GM23338 (cell line): ENCODE measurements at regions not wholly inside any gene's neighbourhood (a gene's known extent, or its start where the extent isn't known, plus 50 kb on each side); places are given as distances from the start of the nearest gene placed in this dataset.

Experiments used
- CTCF ChIP-seq, 2 experiments: fragments of 200-600 bp in 1 of 2; sonication (generic) in 1 of 2; conservative IDR thresholded peaks; 2 replicates each; pipeline versions ENCODE4 v1.5.1 to v1.6.1; 2016 to 2017; ENCODE audit warnings: antibody characterized with exemption in 2 of 2, low read depth in 2 of 2, mild to moderate bottlenecking in 2 of 2, moderate library complexity in 1 of 2
- POLR2AphosphoS5 ChIP-seq: IDR thresholded peaks from 2 replicates; pipeline ENCODE4 v1.6.1; 2016; ENCODE audit warnings: antibody characterized with exemption, low read depth

- no peak for TF ChIP-seq CTCF (conservative IDR thresholded peaks at IDR 0.05; ENCODE audit: low read depth in 2 of 2)
- no peak for TF ChIP-seq POLR2AphosphoS5
These were observed 479.4 kb upstream of the SLC35B3 start for GRCh38 chr6:8914700-8915099.
